Psoas muscle (tissue), 7 donors: ENCODE measurements at regions not wholly inside any gene's neighbourhood (a gene's known extent, or its start where the extent isn't known, plus 50 kb on each side); places are given as distances from the start of the nearest gene placed in this dataset.

ENCODE experiments used
- ATAC-seq, 4 donors: fragments of 200-7000 bp; cut with Tn5 transposase; one replicate each; pipeline ENCODE4 v1.9.1; 2020; ENCODE audit warnings: moderate library complexity in 3 of 4, mild to moderate bottlenecking in 2 of 4
- DNase-seq, 2 donors: peaks; one replicate each; pipeline ENCODE4 v3.0.0-alpha.2; 2020
- H3K27ac ChIP-seq: fragments of 200-600 bp; one replicate; pipeline ENCODE4 v1.8.0; 2022
- H3K27me3 ChIP-seq, 3 donors: fragments of 200-600 bp in 1 of 3; one replicate each; pipeline versions ENCODE4 v1.6.1 to v1.8.0; 2013 to 2022; ENCODE audit warnings: low read length in 2 of 3, mild to moderate bottlenecking in 2 of 3, moderate library complexity in 1 of 3; ENCODE audit not compliant: insufficient read depth in 3 of 3
- H3K36me3 ChIP-seq, 2 donors: fragments of 200-600 bp in 1 of 2; one replicate each; pipeline versions ENCODE4 v1.6.1 to v1.8.0; 2013 to 2022; ENCODE audit warnings: low read depth in 1 of 2, mild to moderate bottlenecking in 1 of 2, moderate library complexity in 1 of 2; ENCODE audit not compliant: insufficient read depth in 1 of 2
- H3K4me1 ChIP-seq: fragments of 200-600 bp; one replicate; pipeline ENCODE4 v1.8.0; 2022
- H3K4me3 ChIP-seq: fragments of 200-600 bp; one replicate; pipeline ENCODE4 v1.8.0; 2022; ENCODE audit warnings: mild to moderate bottlenecking
- H3K9me3 ChIP-seq: fragments of 200-600 bp; one replicate; pipeline ENCODE4 v1.8.0; 2022
- WGBS, 3 donors: extraction: QIAGEN DNeasy Blood & Tissue Kit; methylation state at CpG; one replicate each; pipeline versions ENCODE4 v1.1.6 to v1.1.7; 2013; 5-methylcytosine and 5-hydroxymethylcytosine counted together
- intact Hi-C, 2 donors: fragments of 100-400 bp; cut with DNase I; formaldehyde crosslinking; loops; one replicate each; pipeline versions ENCODE4 v1.11.0 to v1.14.2; 2022
- TF ChIP-seq, protein P1 (sequence below): fragments of 200-600 bp; IDR thresholded peaks from one replicate; pipeline ENCODE4 v1.8.0; 2022; ENCODE audit warnings: antibody characterized with exemption
- donor health status: healthy with polysubstance abuse.
- donor health status: DM: no; HTN: no; CAD: no; lungs with moderate emphysema.
- donor health status: Bipolar disorder and iron deficiency.
- donor health status: healthy.
- donor health status: DM: yes; HTN: yes; CAD: no.
- donor health status: DM: no; HTN: no; CAD: no.
- donor health status: DM: yes; HTN: yes; CAD: no.

DNA sequence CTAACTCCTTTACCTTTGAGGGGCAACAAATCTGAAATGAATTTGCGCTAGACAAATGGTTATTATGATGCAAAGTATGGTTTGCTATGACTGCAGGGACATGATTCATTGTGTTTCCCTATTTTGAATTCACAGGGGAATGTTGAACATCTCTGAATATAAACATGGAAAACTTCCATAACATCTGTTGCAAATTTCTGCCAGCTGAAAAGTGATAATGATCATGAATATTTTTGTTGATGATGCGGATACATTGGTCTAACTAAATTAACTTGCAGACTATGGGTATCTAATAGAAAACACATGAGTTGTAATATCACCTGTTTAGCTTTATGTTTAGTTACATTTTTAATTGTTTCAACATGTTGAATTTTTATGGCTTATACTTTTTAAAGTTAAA is 1325.5 kb downstream of the REEP3 start:
- Histone ChIP-seq H3K9me3 (no peaks in the 10 kb centered on the region), H3K27me3 (no peaks in the 10 kb centered on the region), H3K4me3 (no peak overlapping the region), H3K36me3 (no peaks in the 10 kb centered on the region), H3K4me1 (no peaks in the 10 kb centered on the region), H3K27ac (no peak overlapping the region)
- TF ChIP-seq, protein P1, sequence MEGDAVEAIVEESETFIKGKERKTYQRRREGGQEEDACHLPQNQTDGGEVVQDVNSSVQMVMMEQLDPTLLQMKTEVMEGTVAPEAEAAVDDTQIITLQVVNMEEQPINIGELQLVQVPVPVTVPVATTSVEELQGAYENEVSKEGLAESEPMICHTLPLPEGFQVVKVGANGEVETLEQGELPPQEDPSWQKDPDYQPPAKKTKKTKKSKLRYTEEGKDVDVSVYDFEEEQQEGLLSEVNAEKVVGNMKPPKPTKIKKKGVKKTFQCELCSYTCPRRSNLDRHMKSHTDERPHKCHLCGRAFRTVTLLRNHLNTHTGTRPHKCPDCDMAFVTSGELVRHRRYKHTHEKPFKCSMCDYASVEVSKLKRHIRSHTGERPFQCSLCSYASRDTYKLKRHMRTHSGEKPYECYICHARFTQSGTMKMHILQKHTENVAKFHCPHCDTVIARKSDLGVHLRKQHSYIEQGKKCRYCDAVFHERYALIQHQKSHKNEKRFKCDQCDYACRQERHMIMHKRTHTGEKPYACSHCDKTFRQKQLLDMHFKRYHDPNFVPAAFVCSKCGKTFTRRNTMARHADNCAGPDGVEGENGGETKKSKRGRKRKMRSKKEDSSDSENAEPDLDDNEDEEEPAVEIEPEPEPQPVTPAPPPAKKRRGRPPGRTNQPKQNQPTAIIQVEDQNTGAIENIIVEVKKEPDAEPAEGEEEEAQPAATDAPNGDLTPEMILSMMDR, result no peak
- intact Hi-C loops, result loop anchor here in 1 of 2 donors (10.0 kb wide), 1 partner anchor 1062 kb away; no protein-coding TSS in a partner anchor
- no peak for ATAC-seq
- no peak for DNase-seq
- whole genome bisulfite sequencing, 3 donors, result 46 to 63% (median 53%) methylated on average over 2 of the region's 2 CpGs

DNA sequence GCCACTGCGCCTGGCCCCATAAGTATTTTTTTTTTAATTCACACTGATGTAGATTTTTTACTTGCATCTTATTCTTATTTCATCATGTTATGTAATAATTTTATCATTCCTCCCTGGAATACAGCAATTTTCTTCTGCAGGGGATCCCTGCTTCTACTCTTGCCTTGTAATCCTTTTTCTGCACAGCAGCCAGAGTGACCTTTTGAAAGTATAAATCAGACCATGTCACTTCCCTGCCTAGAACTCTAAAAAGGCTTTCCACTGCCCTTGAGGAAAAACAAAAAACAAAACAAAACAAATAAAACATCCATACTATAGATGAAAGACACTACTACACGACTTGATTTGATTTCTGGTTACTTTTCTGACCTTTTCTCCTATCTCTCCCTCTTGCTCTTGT is 1334.7 kb downstream of the REEP3 start:
- H3K9me3 ChIP-seq, result no peaks in the 10 kb centered on the region
- no peaks in the 10 kb centered on the region for H3K4me1 ChIP-seq
- DNase-seq (no peak), ATAC-seq (no peak)
- 48 to 54% (median 53%) methylated on average over 2 of the region's 2 CpGs for WGBS, 3 donors
- H3K4me3 ChIP-seq, result no peak overlapping the region
- H3K27me3 ChIP-seq, result no peaks in the 10 kb centered on the region
- intact Hi-C loops, result no loop called here
- no peaks in the 10 kb centered on the region for H3K36me3 ChIP-seq
- no peak overlapping the region for H3K27ac ChIP-seq
- TF ChIP-seq, protein P1, result no peak

DNA sequence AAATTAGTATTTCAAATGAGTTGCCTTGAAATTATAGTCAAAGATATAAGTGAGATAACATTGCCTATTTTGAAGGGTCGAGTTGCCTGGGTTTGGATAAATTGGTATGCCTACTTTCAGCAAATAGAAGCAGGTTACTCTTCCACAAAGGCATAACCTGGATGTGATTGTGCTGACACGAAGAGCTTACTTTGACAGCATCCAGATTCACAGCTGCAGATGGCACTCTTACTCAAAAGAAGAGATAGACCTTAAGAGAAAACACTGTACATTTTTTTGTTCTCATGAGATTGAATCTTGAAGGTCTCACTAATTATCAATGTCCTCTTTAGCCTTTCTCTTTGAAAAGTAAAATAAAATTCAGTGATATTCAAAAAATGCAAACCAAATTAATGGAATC is 1338.7 kb downstream of the REEP3 start:
- TF ChIP-seq, protein P1, result no peak

DNA sequence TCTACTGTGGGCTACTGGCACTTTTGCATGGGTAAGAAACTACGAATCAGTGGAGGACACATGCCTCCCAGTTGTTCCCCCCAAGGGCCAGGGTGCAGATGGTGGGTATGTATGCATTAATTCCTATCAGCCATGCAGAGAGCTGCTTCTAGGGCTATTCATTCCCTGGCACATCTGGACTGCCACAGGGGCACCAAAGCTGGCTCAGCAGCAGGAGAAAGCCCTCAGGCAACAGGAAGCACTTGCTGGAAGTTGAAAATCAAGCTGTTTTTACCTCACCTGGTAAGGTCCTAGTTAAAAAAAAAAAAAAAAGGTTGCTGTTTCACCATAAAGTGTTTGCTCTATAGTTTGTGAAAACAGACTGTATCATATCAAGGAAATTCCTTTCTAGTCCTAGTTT is 1342.6 kb downstream of the REEP3 start:
- no peak for ATAC-seq
- no peak for DNase-seq
- intact Hi-C loops, result no loop called here
- H3K36me3 ChIP-seq, result no peaks in the 10 kb centered on the region
- TF ChIP-seq, protein P1, result no peak
- no peak overlapping the region for H3K4me3 ChIP-seq
- WGBS, 3 donors, result 44 to 68% (median 52%) methylated on average over 1 of the region's 1 CpG
- no peaks in the 10 kb centered on the region for H3K27me3 ChIP-seq
- no peaks in the 10 kb centered on the region for H3K4me1 ChIP-seq
- no peak overlapping the region for H3K27ac ChIP-seq
- no peaks in the 10 kb centered on the region for H3K9me3 ChIP-seq

More for the DNA sequence above, 1338.7 kb downstream of the REEP3 start:
- ATAC-seq (no peak), DNase-seq (no peak)
- no peak overlapping the region for H3K4me3 ChIP-seq
- no peaks in the 10 kb centered on the region for H3K27me3 ChIP-seq
- H3K4me1 ChIP-seq, result no peaks in the 10 kb centered on the region
- no peaks in the 10 kb centered on the region for H3K36me3 ChIP-seq
- WGBS, 3 donors, result 57 to 64% (median 64%) methylated on average over 2 of the region's 2 CpGs
- intact Hi-C loops, result no loop called here
- no peak overlapping the region for H3K27ac ChIP-seq
- H3K9me3 ChIP-seq, result no peaks in the 10 kb centered on the region

DNA sequence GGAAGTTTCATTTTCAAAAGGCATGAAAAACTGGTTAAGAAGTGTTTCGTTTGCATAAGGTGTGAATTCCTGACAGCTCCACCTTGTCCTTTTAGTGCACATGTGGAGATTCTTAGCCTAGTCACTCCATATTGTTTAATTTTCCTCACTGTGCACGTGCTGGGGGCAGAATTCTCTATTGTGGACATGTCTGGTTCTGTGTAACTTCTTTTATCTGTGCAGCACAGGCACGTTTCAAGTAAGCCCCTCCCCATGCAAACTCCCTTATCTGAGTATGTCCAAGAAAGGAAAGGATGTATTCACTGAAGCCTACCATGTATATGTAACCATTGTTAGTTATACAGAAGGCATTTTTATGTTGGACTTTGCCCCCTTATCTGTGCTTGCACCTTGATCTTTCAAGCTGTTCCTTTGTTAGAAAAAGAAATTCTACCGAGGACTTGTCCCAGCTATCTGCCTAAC is 1346.3 kb downstream of the REEP3 start:
- WGBS, 3 donors, result 34 to 37% (median 35%) methylated on average over 4 of the region's 4 CpGs

More for the DNA sequence above, 1346.3 kb downstream of the REEP3 start:
- no peaks in the 10 kb centered on the region for H3K4me1 ChIP-seq
- DNase-seq (no peak), ATAC-seq (no peak)
- no peaks in the 10 kb centered on the region for H3K9me3 ChIP-seq
- intact Hi-C loops, result no loop called here
- H3K27me3 ChIP-seq, result no peaks in the 10 kb centered on the region
- no peak overlapping the region for H3K4me3 ChIP-seq
- no peaks in the 10 kb centered on the region for H3K36me3 ChIP-seq
- TF ChIP-seq, protein P1, result no peak
- no peak overlapping the region for H3K27ac ChIP-seq
